MV-4-11 (cell line): ENCODE measurements at regions not wholly inside any gene's neighbourhood (a gene's known extent, or its start where the extent isn't known, plus 50 kb on each side); places are given as distances from the start of the nearest gene placed in this dataset.
"Not testable (repeated sequence)": the region's sequence is repeated elsewhere in the genome, so short reads cannot be mapped to it uniquely, and the experiment has no call there.

Experiments used
- DNase-seq: peaks from one replicate; lab custom pipeline; 2025; lab: John Stamatoyannopoulos, UW

- peak; percentile 82 for DNase-seq
Measured at GRCh38 chr2:215831296-215831913, 181.9 kb downstream of the MREG start.

DNA sequence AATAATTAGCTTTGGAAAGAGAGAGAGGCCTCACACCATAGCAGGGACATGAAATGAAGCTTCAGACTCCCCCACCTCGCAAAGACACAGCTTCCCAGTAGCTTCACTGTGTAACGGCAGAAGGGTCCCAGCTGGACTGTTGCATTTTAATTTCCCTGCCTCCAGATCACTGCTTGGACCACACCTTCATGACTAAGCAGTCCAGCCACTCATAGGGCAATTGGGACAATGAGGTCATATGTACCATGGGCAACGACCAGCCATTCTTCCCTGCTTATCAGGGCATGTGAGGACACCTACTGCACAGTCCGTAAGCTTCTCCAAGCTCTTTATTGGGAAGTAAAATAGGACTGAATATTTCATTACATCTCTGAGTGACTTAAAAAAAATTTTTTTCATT lies 183.0 kb downstream of the MREG start:
- no peak for DNase-seq

DNA sequence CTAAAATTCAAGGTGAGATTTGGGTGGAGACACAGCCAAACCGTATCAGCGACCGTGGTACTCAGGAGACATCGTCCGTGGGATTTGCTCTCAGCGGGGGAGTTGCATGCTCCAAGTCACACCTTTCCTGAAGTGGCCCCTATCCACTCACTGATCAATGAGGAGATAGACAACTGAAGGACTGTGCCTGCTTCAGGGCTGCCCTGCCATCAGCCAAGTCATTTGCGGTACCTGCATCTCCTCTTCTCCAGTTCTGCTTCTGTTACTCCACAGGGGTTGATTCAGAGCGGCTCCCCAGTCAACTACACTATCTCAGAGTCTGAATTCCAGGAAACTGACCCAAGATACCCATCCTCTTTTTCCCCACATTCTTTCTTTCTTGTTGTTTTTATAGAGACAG lies 184.1 kb downstream of the MREG start:
- DNase-seq = no peak

DNA sequence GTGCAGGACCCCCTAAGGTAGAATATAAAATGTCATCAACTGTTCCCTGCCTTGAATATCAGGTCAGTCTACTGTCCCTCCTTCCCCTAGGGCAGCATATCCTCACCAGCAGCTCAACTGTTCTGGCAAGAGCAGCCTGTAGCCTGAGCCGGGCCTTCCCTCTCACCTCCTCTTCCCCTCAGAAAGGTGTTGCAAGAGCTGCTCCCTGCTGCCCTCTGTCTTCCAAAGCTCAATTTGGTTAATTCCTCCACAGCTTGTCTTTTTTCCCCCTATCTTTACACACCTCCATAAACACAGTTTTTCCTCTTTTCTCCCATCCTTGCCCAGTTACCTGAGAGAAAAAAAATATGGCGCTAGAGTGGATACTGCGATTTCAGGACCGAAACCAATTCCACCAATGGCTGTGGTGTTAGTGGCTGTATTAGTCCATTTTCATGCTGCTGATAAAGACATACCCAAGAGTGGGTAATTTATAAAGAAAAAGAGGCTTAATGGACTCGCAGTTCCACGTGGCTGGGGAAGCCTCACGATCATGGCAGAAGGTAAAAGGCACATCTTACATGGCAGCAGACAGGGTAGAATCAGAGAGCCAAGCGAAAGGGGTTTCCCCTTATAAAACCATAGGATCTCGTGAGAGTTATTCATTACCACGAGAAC lies 184.7 kb downstream of the MREG start:
- DNase-seq = peak; percentile 61

DNA sequence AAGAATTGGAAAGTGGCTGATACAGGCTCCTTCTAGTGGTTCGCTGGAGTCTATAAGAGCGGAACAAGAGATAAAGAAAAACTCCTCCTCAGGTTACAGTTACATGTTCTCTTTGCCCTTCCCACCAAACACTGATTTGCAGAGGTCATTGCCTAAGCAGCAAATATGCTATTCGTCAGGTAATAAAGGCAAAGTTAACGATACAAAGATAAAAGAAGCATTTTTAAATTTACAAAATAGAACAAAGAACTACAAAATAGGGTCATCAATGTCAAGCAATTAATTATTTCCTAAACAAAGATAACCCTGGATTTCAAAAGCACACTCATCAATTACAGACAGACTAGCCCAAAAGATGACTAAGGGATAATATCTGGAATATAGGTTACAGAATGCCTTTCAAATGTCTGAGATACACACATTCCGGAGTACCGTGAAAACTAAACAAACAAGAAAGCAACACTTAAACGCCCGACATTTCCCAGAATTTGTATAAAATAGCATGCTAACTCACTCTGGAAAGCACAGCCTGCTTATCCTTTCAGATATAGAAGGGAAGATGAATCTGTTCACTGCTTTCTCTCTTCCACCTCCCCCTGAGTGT lies 186.4 kb downstream of the MREG start:
- DNase-seq = no peak

- no peak for DNase-seq
Measured at GRCh38 chr2:215826376-215826775, 187.0 kb downstream of the MREG start.

- DNase-seq = no peak
Measured at GRCh38 chr2:215825707-215826106, 187.6 kb downstream of the MREG start.

DNA sequence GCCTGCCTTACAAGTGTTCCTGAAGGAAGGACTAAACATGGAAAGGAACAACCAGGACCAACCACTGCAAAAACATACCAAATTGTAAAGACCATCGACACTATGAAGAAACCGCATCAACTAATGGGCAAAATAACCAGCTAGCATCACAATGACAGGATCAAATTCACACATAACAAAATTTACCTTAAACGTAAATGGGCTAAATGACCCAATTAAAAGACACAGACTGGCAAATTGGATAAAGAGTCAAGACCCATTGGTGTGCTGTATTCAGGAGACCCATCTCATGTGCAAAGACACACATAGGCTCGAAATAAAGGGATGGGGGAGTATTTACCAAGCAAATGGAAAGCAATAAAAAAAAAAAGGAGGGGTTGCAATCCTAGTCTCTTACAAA lies 192.1 kb downstream of the MREG start:
- DNase-seq = not testable (repeated sequence)

GRCh38 chr2:215819713-215820112 lies 193.6 kb downstream of the MREG start:
- not testable (repeated sequence) for DNase-seq

DNA sequence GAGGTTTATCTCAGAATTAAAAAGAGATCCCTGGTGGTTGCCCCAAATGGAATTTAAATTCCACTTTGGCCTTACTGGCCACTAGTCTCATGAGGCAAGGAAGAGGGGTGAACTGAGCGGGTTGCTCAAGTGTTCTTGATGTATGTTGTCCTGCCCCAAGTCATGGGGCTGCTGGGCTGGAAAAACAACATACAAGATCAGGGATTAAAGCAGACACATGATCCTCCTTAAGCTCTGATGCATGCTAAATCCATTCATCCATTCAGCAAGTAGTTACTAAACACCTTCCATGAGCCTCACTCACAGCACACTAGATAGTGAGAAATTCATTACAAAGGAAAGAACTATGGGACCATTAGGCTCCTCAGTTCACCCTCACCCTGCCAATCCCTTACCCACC lies 196.3 kb downstream of the MREG start:
- DNase-seq = no peak

DNA sequence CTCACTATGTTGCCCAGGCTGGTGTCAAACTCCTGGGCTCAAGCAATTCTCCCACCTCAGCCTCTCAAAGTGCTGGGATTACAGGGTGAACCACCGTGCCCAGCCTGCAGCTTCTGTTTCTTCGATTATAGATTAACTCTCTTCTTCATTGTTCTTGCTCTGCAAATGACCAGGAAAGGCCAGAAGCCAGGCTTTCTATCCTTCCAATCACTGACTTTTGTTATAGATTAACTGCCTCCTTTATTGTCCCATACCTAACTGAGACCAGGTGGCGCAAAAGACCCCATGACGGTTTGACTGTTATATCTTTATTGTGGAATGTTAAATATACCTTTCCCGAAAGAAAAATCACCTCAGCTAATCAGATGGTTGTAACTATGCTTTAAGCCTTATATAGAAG lies 196.9 kb downstream of the MREG start:
- DNase-seq = no peak

DNA sequence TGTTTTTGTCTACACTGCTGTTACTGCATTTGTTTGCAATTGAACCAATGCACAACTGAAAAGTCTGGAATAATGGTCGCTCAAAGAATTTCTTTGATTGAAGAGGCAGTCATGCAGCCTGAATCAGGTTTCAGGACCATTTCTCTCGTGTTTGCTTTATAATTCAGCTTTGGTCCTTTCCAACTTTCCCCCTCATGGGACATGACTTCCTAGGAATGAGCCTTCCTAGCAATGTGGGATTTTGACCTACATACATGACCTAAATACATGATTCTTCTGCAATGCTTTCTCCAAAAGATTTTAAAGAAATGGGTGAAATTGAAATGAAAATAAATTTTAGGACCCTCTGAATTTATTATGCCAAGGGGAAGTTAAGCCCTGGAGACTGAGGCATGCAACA lies 197.4 kb downstream of the MREG start:
- DNase-seq = no peak

DNA sequence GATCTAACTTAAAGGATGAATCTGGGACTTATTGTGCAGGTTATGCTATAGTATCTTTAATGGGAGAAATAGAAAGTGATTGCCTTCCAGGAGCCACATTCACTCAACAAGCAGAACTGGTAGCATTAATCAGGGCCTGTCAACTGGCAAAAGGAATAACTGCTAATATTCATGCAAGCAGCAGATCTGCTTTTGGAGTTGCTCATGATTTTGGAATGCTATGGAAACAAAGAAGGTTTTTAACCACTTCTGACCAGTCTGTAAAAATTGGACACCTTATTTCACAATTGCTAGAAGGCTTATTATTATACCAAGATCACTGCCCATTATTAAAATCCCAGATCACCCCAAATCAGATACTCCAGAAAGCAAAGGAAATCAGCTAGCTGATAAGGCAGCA lies 200.4 kb downstream of the MREG start:
- no peak for DNase-seq

GRCh38 chr2:215811409-215812345 lies 201.7 kb downstream of the MREG start:
- DNase-seq = peak; percentile 94

GRCh38 chr2:215811003-215811402 lies 202.3 kb downstream of the MREG start:
- DNase-seq = no peak

GRCh38 chr2:215808996-215809395 lies 204.4 kb downstream of the MREG start:
- no peak for DNase-seq

DNA sequence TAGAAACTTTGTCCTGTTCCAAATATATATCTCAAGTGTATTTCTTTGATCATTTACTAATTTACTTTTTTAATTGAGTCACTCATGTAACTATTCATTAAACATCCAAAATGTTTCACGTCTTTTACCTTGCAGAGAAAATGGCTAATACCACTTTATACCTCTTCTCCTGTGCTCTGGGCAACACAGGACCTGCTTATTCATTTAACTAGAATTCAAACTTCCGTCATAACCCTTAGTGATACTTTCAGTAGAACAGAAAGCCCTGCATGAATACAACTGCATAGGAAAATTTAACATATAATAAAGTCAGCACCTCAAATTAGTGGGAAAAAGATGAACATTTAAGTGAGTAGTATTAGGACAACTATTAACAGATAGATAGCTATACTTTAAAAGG lies 205.2 kb downstream of the MREG start:
- DNase-seq = no peak

DNA sequence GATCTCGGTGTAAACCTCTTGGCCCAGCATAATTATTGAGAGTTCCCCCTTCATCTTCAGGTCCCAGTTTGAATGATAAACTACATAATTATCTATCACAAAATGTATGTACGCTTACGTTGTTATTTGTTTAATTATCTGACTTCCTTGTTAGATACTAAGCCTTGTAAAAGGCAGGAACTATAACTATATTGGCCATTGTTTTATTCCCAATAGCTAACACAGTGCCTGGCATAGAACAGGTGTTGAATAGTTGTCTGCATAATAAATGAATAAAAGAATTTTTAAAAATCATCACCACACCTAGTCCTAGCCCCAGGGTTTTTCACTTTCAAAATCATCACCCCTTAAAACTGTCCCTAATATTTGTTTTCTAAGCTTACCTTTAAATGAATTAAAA lies 207.9 kb downstream of the MREG start:
- no peak for DNase-seq

DNA sequence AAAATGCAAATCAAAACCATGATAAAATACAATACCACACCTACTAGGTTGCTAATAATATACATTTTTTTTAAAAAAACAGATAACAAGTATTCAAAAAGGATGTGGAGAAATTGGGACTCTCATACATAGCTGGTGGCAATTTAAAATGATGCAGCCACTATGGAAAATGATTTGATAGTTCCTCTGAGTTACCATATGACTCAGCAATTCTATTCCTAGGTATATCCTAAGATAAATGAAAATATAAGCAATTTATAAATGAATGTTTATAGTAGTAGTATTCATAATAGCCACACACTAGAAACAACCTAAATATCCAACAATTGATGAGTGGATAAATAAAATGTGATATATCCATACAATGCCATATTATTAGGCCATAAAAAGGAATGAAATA lies 210.2 kb downstream of the MREG start:
- DNase-seq = no peak

DNA sequence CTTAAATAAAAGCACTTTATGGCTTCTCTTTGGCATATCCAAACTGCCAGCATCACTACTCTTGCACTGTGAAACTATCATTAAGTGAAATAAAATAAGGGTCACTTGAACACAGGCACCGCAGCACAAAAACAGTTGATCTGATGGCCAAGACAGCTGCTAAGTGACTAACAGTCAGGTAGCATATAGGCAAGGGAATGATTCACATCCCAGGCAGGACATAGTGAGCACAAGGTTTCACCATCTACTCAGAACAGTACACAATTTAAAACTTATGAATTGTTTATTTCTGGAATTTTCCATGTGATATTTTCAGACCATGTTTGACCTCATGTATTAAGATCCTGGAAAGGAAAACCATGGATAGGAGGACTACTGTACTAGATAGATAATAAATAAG lies 214.2 kb downstream of the MREG start:
- no peak for DNase-seq

- no peak for DNase-seq
Measured at GRCh38 chr2:215797676-215798075, 215.7 kb downstream of the MREG start.

GRCh38 chr2:215796140-215796855 lies 217.1 kb downstream of the MREG start:
- peak; percentile 56 for DNase-seq
